HG02870 (cell line): ENCODE measurements at regions not wholly inside any gene's neighbourhood (a gene's known extent, or its start where the extent isn't known, plus 50 kb on each side); places are given as distances from the start of the nearest gene placed in this dataset.
"Not testable (repeated sequence)": the region's sequence is repeated elsewhere in the genome, so short reads cannot be mapped to it uniquely, and the experiment has no call there.

Experiments
- ATAC-seq: cut with Tn5 transposase; IDR thresholded peaks from one replicate; pipeline ENCODE4 v1.9.1; 2021; ENCODE audit warnings: mild to moderate bottlenecking, moderate library complexity; ENCODE audit not compliant: unreplicated experiment

DNA sequence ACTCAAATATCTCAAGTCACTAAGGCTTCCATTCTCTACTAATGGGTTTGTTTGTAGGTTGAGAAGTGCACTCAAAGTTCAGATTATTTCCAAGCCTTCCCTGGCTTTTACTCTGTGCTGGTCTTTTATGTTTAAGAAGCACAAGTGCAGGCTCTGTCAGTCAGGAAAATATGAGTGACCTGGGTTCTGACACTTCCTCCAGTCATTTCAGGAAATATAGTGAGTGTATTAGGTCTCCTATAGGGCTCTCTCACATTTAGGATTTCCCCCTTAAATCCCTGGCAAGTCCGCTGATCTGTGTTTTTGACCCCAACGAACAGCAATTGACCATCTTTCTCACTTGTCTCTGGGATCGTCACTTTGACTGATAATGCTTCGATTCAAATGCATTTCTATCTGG is 210.2 kb downstream of the ARPP21 start:
- no peak for ATAC-seq

- ATAC-seq: no peak
Observed at GRCh38 chr3:35849963-35850362, 210.6 kb downstream of the ARPP21 start.

DNA sequence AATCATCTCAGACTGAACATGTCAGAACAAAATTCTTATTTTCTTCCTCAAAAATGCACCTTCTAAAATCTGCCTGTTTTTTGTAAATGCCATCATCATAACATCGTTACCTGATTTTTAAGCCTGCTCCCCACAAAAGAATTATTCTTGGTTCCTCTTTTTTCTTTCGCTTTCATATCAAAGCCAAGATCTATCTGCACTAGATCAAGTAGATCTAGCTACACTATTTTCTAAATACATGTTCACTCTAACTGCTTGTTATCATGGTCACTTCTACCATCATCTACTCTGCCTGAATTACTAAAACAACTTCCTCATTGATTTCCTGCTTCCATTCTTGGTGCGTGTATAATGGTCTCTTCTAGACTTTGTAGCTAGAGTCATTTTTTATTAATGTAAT is 217.7 kb downstream of the ARPP21 start:
- peak; percentile 87 for ATAC-seq

- no peak for ATAC-seq
Observed at GRCh38 chr3:35862057-35862456, 222.7 kb downstream of the ARPP21 start.

DNA sequence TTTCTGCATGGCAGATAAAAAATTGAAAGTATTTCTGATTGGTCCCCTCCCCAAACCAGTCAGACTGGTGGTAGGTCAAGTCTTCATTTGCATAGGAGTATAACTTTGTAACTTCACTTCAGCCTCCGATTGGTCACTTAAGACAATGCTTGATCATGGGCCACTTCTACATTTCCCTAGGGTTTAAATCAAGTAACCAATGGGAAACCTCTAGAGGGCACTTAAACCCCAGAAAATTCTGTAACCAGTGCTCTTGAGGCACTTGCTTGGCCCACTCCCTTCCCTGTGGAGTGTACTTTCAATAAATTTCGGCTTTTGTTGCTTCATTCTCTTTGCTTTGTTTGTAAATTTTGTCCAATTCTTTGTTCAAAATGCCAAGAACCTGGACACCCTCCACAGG is 225.5 kb downstream of the ARPP21 start:
- no peak for ATAC-seq

- no peak for ATAC-seq
Observed at GRCh38 chr3:35867791-35868190, 228.5 kb downstream of the ARPP21 start.

GRCh38 chr3:35871009-35871408 is 231.7 kb downstream of the ARPP21 start:
- ATAC-seq: no peak

GRCh38 chr3:35883929-35884328 is 244.6 kb downstream of the ARPP21 start:
- ATAC-seq: no peak

GRCh38 chr3:35894735-35895134 is 255.4 kb downstream of the ARPP21 start:
- no peak for ATAC-seq

GRCh38 chr3:35899245-35899644 is 259.9 kb downstream of the ARPP21 start:
- ATAC-seq: no peak

- no peak for ATAC-seq
Observed at GRCh38 chr3:35900079-35900478, 260.8 kb downstream of the ARPP21 start.

- peak; percentile 93 for ATAC-seq
Observed at GRCh38 chr3:35908366-35909232, 269.3 kb downstream of the ARPP21 start.

GRCh38 chr3:35919160-35919559 is 279.8 kb downstream of the ARPP21 start:
- ATAC-seq: no peak

- ATAC-seq: no peak
Observed at GRCh38 chr3:35921718-35922117, 282.4 kb downstream of the ARPP21 start.

GRCh38 chr3:35924070-35924469 is 284.7 kb downstream of the ARPP21 start:
- ATAC-seq: not testable (repeated sequence)

DNA sequence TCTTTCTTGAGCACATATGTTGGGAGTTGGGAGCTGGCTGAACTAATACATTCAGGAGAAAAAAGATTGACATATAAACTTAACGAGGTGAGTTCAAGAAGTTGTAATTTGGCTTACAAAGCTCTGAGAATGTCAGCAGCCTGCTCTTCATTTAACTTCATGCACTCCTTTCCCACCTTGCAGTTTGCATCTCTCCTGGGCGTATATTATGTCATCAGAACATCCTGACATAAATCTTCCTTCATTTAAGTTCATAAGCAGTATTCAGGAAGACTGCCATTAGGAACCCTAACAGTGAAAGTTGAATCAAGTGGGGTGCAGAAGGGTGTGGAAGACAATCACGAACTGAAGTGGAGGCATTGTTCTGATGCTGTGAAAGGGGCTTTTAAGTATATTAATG is 288.1 kb downstream of the ARPP21 start:
- no peak for ATAC-seq

DNA sequence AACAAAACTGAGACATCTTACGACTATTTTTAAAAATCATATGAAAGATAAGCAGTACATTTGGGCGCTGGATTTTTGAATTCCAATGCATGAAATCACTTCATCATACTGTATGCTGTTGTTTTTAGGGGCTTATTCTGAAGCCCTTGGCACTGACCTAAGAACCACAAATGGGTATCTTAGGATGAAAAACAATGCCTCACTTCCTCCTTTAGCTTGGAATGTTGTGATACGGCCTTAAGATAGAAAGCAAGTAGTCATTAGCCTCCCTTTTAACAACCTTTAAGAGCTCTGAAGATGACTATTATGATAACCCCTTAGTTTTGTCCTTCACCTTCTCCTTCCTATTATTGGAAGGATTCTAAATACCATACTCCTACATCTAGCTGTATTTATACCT is 289.8 kb downstream of the ARPP21 start:
- ATAC-seq: no peak

DNA sequence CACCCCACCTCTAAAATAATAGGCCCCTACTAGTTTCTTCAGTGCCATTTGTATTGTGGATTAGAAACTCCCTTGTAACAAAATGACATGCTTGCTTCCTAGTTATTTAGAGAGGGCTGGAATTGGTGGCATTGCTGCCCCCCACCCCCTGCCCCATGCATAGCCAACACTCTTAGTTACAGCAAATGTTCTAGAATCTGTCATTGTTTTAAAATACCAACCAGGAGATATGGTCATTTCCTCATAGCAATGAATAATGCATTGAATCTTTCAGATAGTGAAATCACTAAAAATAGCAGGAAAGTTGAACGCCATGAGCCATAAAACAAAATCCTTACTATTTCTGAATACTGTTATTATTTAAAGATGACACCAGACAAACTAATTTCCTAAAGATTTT is 292.5 kb downstream of the ARPP21 start:
- ATAC-seq: no peak

DNA sequence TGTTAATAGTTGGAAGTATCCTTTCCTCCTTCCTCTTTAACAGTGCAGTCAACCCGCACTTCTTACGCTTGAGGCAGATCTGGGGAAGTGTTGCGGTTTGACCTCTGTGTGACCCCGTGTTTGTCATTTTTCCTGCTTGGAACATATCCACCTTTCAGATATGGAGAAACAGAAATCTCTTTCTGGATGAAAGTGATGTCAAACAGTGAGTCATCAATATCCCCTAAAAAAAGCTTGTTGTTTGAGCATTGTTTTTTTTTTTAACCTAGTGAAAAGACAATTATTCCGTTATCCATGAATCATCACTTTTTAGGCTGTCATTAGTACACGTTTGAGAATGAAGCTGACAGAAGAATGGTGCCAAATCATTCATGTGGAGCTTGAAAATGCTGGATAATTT is 293.7 kb downstream of the ARPP21 start:
- no peak for ATAC-seq

- no peak for ATAC-seq
Observed at GRCh38 chr3:35936571-35936970, 297.2 kb downstream of the ARPP21 start.

DNA sequence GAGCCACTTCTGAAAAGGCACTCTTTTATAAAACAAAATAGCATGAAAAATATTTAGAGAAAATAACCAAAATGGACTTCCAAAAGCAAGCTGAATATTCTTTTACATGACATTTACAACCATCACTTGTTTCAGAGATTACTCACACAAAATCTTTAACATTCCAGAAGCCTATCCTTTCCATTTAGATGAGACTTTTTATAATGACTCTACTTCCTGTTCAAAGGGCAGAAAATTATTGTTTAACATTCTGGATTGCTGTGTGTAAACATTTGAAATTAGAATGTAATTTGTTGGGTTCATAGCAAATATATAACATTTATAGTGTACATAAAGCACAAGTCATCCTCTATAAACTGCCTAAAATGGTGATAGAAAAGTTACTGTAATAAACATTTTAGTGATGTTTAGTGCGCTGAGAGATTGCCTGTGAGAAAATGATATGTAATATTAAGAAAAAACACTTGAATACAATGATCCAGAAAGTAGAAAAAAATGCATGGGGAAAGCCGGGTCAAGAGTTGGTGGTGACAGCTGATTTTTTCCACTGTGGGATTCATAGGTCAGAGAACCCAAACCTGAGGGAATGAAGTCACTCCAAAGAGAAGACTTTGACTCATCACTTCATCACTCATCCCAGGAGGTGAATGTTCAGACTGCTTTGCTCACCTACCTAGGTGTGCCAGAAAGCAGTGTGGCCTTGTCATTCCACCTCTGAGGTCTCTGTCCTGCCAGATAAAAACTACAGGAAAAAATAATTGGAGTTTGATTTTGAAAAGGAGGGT is 305.8 kb downstream of the ARPP21 start:
- ATAC-seq: no peak
